ENCODE measurements at regions not wholly inside any gene's neighbourhood (a gene's known extent, or its start where the extent isn't known, plus 50 kb on each side); places are given as distances from the start of the nearest gene placed in this dataset.

DNA sequence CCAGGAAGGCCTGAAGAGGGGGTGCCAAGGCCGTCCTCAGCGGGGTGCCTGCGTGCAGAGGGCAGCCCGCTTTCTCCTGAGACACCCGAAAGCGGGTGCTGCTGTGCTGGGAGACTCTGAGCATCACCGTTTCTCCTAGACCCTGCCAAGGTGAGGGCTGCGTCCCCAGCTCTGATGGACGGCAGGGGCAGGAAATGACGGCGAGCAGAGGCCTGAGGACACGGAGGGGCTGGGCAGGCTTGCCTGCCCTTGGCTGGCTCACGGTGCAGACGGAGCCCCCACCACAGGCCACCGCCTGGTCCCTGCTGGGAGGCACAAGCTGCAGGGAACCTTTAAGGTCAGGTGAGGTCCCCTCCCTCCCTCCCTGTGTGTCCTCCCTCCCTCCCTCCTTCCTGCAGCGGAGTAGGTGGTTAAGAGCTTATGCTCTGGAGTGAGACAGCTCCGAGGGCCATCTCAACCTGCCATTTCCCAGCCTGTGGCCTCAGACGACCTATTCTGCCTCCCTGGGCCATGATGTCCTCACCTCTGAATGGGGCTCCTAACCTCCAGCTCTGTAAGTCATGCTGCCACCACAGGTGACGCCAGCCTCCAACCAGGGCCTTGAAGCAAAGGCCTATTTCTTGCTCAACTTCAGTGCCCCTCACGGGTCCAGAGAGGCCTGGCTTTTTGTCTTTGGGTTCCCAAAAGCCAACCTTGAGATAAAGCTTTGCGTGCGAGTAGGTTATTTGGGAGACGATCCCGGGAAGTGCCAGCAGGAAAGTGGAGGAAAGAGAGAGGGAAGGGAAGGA, 54.2 kb upstream of the GRPEL1 start:
- BruUV-seq (replicated peaks) = no TSS peak
- in situ Hi-C loops (cut with HindIII; ENCODE audit: extremely low pct_ligation_motif_present, low pct_unique_long_range_greater_than_20kb) = no loop called here
- TF ChIP-seq ZNF335 (CRISPR knock-in tag; IDR thresholded peaks at IDR 0.05) (no peak), ZNF230 (CRISPR knock-in tag; IDR thresholded peaks at IDR 0.05) (no peak), HNRNPH1 (optimal IDR thresholded peaks at IDR 0.05; ENCODE audit: low read depth, low read length) (no peak), NR1H2 (CRISPR knock-in tag; IDR thresholded peaks at IDR 0.05; ENCODE audit: borderline replicate concordance, low read depth) (no peak), HCFC1 (IDR thresholded peaks at IDR 0.05; ENCODE audit: low read depth, low read length) (no peak), ZMAT3 (CRISPR knock-in tag; conservative IDR thresholded peaks at IDR 0.05) (no peak), SETDB1 (CRISPR knock-in tag; IDR thresholded peaks at IDR 0.05; ENCODE audit: borderline replicate concordance) (no peak), ZNF563 (CRISPR knock-in tag; IDR thresholded peaks at IDR 0.05) (no peak)
- TF ChIP-seq, protein P1, sequence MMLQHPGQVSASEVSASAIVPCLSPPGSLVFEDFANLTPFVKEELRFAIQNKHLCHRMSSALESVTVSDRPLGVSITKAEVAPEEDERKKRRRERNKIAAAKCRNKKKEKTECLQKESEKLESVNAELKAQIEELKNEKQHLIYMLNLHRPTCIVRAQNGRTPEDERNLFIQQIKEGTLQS (CRISPR knock-in tag; IDR thresholded peaks at IDR 0.05) = no peak
- TF ChIP-seq, protein P2, sequence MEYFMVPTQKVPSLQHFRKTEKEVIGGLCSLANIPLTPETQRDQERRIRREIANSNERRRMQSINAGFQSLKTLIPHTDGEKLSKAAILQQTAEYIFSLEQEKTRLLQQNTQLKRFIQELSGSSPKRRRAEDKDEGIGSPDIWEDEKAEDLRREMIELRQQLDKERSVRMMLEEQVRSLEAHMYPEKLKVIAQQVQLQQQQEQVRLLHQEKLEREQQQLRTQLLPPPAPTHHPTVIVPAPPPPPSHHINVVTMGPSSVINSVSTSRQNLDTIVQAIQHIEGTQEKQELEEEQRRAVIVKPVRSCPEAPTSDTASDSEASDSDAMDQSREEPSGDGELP (IDR thresholded peaks at IDR 0.05; ENCODE audit: borderline replicate concordance, low read depth) = no peak
- TF ChIP-seq, protein P3, sequence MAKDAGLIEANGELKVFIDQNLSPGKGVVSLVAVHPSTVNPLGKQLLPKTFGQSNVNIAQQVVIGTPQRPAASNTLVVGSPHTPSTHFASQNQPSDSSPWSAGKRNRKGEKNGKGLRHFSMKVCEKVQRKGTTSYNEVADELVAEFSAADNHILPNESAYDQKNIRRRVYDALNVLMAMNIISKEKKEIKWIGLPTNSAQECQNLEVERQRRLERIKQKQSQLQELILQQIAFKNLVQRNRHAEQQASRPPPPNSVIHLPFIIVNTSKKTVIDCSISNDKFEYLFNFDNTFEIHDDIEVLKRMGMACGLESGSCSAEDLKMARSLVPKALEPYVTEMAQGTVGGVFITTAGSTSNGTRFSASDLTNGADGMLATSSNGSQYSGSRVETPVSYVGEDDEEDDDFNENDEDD (CRISPR knock-in tag; IDR thresholded peaks at IDR 0.05; ENCODE audit: borderline replicate concordance) = no peak
- Histone ChIP-seq H3K4me1 (ENCODE audit: insufficient read depth, low read length) (peaks cover 15% of the 10 kb centered on the region), H3K36me3 (replicated peaks in 1 of 2; ENCODE audit: control insufficient read depth in 1 of 2, insufficient read depth in 2 of 2, low read length in 2 of 2) (no peaks in the 10 kb centered on the region), H3K79me2 (ENCODE audit: insufficient read depth, low read length) (no peaks in the 10 kb centered on the region), H3K27me3 (ENCODE audit: control insufficient read depth in 1 of 2, insufficient read depth in 2 of 2, low read length in 2 of 2) (peaks cover 7 to 50% of the 10 kb centered on the region in 2 experiments; a peak in 4 of 5 replicates), H3K9ac (ENCODE audit: insufficient read depth, low read depth, low read length) (no peak overlapping the region), H3K4me2 (ENCODE audit: low read depth, low read length) (no peak overlapping the region), H3K4me3 (replicated peaks in 1 of 3; ENCODE audit: insufficient read depth in 1 of 3, low read depth in 2 of 3, low read length in 3 of 3) (no peak overlapping the region), H2AFZ (ENCODE audit: low read length) (no peak overlapping the region), H3K9me3 (ENCODE audit: low read length) (no peaks in the 10 kb centered on the region), H3K27ac (ENCODE audit: extremely low read length, insufficient read depth, low read length) (no peak overlapping the region), H4K20me1 (ENCODE audit: insufficient read depth, low read length) (no peaks in the 10 kb centered on the region)
- CTCF ChIA-PET (ENCODE audit: low intra/inter-chr PET ratio, low total read pairs) = no interaction called here
- intact Hi-C loops (cut with micrococcal nuclease; ENCODE audit: unreplicated experiment) = no loop called here
- no peak for DNase-seq (ENCODE audit: low spot score)
- no peak for FAIRE-seq
- WGBS (ENCODE audit: low lambda C conversion rate) = 59% methylated on average over 9 of the region's 24 CpGs
- POLR2A ChIA-PET = no interaction called here
- no peak; the same call in 1 of the 3 replicates for ATAC-seq

Measured in HepG2 (cell line).